Bronchial epithelial cell (primary cell): ENCODE measurements at regions not wholly inside any gene's neighbourhood (a gene's known extent, or its start where the extent isn't known, plus 50 kb on each side); places are given as distances from the start of the nearest gene placed in this dataset.
A peak's percentile ranks its signal among the peaks of the same experiment; 100 is the strongest.

Experiments used
- DNase-seq: peaks from one replicate; pipeline ENCODE4 v3.0.0-alpha.2; 2010; ENCODE audit warnings: low read depth
- FAIRE-seq: peaks from 2 replicates; lab custom pipeline; 2011; peaks lifted over from hg19 to GRCh38; lab: Jason Lieb, UNC
- H3K27me3 ChIP-seq: 2 replicates; pipeline ENCODE4 v1.5.1; 2011; ENCODE audit warnings: low read length; ENCODE audit not compliant: control insufficient read depth, insufficient read depth
- H3K36me3 ChIP-seq: 2 replicates; pipeline ENCODE4 v1.5.1; 2011; ENCODE audit warnings: low read length; ENCODE audit not compliant: control insufficient read depth, insufficient read depth
- H3K4me3 ChIP-seq: 2 replicates; pipeline ENCODE4 v1.5.1; 2011; ENCODE audit warnings: mild to moderate bottlenecking, low read depth, low read length, control low read depth
- CTCF ChIP-seq: IDR thresholded peaks from 2 replicates; pipeline ENCODE4 v1.5.1; 2011; ENCODE audit warnings: mild to moderate bottlenecking, moderate library complexity, low read length, control low read depth, inconsistent platforms; ENCODE audit not compliant: insufficient read depth, severe bottlenecking

DNA sequence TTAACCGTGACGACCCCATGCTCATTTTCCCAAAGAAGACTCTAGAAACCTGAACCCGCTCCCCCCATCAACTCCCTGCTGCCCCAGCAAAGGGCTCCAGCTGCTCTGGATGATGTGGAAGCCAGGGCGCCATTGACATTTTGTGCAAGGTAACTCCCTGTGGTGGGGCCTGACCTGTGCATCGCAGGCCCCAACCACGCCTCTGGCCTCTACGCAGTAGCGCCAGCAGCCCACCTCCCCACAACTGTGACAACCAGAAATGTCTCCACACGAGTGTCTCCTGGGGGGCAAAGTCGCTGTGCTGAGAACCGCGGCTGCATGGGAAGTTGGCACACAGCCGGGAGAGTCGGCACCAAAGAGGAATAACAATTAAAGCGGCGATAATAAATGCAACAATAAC lies 86.9 kb upstream of the PRR5 start:
- Histone ChIP-seq H3K36me3 (no peaks in the 10 kb centered on the region), H3K27me3 (no peaks in the 10 kb centered on the region), H3K4me3 (no peak overlapping the region)
- DNase-seq: no peak
- no peak for FAIRE-seq
- TF ChIP-seq CTCF: no peak

DNA sequence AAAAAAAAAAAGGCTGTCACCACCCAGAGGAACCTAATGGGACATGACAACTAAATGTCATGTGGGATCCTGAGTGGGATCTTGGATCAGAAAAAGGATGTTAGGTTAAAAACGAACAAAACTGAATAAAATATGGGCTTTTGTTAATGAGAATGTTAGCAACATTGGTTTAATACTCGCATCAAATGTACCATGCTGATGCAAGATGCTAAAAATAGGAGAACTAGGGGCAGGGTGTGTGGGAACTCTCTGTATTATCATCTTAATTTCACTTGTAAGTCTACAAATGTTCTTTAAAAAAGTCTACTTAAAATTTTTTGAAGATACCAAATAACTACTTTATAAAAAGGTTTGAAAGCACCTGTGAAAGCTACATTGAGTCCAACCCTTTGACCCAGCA lies 88.8 kb upstream of the PRR5 start:
- no peak for FAIRE-seq
- Histone ChIP-seq H3K4me3 (no peak overlapping the region), H3K36me3 (no peaks in the 10 kb centered on the region), H3K27me3 (no peaks in the 10 kb centered on the region)
- no peak for TF ChIP-seq CTCF
- DNase-seq: no peak

- Histone ChIP-seq H3K4me3 (no peak overlapping the region), H3K36me3 (no peaks in the 10 kb centered on the region), H3K27me3 (no peaks in the 10 kb centered on the region)
- TF ChIP-seq CTCF: no peak
- DNase-seq (peak; percentile 12), FAIRE-seq (no peak)
These were observed 90.0 kb upstream of the PRR5 start for GRCh38 chr22:44611880-44612496.

DNA sequence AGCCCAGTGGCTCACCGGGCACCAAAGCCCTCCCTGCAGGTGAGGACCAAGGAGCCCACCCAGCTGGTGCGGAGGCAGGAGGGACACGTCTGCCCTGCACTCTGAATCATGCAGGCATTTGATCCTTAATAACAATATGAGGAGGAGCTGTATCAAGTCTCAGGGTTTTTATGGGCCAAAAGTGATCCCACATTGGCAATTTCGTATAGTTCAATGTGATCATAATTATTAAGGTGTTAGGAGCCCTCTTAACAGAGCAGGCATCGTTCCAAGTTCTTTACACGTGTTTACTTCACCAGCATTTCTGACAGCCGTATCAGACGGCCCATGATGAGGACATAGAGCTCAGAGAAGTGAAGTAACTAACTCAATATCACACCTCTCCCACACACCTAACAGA lies 91.9 kb upstream of the PRR5 start:
- DNase-seq (no peak), FAIRE-seq (no peak)
- Histone ChIP-seq H3K4me3 (no peak overlapping the region), H3K36me3 (no peaks in the 10 kb centered on the region), H3K27me3 (no peaks in the 10 kb centered on the region)
- no peak for TF ChIP-seq CTCF

DNA sequence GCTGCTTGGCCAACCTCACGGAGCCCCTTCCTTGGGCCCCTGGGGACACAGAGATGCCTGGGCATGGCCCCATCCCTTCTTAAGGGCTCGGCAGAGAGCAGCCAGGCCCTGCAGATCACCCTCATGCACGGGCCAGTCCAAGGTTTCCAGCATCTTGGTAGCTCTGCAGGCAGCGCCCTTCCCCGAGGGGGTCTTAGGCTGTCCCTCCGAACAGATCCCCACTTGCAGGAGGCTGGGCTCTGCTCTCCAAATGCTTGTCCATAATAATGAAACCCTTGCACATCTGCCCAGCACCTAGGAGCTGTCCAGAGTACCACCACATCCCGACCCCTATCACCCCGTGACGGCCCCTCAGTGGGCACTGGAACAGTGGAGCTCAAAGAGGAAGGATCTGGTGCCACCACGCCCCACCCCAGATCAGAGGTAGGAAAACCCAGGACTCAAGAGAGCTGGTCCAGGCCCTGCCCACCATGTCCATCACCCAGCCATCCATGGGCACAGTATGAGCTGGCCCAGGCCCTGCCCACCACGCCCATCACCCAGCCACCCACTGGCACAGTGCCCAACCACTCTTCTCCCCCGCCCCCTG lies 92.5 kb upstream of the PRR5 start:
- TF ChIP-seq CTCF: no peak
- Histone ChIP-seq H3K27me3 (no peaks in the 10 kb centered on the region), H3K4me3 (no peak overlapping the region), H3K36me3 (no peaks in the 10 kb centered on the region)
- DNase-seq (no peak), FAIRE-seq (no peak)
